HG02938 (cell line): ENCODE measurements at regions not wholly inside any gene's neighbourhood (a gene's known extent, or its start where the extent isn't known, plus 50 kb on each side); places are given as distances from the start of the nearest gene placed in this dataset.
"Not testable (repeated sequence)": the region's sequence is repeated elsewhere in the genome, so short reads cannot be mapped to it uniquely, and the experiment has no call there.

Experiments used
- ATAC-seq: cut with Tn5 transposase; IDR thresholded peaks from one replicate; pipeline ENCODE4 v1.9.1; 2021; ENCODE audit warnings: mild to moderate bottlenecking, moderate library complexity; ENCODE audit not compliant: unreplicated experiment

DNA sequence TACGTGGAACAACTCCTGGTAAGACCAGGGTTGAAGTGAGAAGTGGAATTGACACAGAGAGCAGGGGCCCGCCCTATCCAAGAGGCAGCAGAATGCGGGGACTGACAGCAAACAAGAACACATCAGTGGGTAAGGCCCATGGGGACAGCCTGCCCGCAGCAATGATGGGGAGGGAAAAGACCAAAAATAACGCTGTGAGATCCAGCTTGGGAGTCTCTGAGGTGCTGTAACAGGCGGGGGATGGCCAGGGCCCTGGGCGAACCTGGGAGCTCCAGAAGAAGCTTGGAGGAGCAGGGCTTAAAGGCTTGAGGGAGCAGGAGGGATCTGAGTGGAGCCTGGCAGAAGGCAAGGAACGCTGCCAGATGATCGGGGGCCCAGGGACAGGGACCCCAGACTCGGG lies 173.4 kb downstream of the TMEM200C start:
- ATAC-seq: no peak

DNA sequence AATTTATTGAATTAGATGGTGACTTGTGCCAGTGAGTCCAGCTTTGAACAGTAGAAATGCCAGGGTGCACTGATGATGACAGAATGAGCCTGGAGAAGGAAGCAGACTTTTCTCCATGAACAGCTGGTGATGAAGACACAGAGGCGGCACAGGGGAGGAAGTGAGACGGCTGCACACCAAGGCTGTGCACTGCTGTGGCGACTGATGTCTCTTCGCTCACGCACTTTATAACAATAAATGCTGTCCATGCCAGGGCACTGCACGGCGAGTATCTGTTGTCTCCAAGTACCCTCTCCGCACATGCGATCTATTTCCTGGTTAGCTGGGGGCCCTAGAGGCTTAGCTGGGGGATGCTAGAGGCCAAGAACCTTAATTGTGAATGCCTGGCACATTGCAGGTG lies 175.2 kb downstream of the TMEM200C start:
- no peak for ATAC-seq

DNA sequence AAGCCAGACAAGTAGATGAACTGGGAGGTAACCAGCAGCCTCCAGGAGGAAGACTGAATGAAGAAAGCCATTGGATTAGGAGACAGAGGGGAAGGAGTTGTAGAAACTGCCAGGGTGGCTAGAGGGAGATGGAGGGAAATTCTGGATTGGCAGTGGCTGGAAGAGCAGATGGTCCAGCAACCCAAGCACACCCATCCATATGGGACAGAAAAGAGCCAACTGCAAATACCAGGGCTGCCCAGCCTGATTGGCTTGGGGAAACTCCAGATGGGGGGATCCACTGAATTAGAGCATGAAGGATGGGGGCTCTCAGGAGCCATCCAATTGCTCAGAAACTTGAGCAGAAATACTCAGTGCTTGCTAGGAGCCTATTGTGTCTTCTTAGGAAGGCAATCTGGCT lies 173.5 kb upstream of the EPB41L3 start:
- ATAC-seq: no peak

DNA sequence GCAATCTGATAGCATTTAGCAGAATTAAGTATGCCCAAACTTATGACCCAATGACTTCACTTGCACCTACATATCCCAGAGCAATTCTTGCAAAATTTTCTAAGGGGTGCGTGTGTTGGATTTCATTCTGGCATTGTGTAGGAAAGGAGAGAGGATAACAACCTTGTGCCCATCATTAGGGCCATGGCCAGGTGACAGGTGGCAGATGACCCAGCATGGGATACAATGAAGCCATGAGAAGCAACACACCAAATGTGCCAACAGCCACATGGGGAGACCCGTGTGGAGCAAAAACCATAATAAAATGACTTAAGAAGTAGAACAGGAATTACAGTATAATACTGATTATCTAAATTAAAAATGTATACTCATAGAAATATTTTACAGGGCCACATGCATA lies 166.9 kb upstream of the EPB41L3 start:
- ATAC-seq: no peak

DNA sequence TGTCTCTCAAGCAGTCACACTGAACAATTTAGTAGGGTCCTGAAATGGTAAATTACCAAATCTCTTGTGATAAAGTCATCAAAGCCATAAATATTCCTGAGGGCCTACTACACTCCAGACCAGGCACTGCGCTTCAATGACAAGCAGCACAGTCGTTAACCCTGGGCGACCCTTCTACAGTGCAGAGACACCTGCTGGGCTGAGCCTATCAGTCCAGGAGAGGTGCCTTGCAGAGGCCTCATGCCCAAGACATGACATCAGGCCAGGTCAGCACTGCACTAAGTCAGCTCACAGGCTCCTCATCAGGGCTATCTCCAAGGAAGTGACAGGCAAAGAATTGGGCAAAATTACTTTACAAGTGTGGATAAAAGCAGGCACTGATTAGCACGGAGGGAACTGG lies 166.4 kb upstream of the EPB41L3 start:
- ATAC-seq: no peak

DNA sequence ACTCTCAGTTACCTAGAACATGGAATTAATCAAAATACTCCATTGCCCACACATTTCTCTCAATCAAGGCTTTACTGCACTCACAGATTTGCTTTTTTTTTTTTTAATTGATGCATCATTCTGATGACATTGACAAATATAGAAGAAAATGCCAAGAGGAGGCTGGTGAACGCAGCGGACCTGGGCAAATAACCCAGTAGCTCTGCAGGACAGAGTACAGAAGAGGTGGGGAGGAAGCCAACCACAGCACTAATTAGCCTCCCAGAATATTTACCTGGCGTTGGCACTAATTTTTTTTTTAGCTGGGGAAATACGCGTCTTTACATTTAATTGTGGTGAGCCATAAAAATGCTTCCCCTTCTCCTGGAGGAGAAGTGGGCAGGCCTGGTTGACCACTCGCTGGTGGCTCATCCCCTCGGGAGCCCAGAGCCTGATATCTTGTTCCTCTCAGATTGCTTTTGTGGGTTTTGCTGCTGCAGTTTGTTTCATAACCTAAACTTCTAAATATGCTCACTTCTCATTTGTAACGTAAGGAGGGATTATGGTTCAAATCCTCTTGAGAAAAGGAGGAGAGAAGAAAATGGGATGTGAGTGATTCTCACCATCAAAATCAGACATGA lies 165.8 kb upstream of the EPB41L3 start:
- ATAC-seq: no peak

DNA sequence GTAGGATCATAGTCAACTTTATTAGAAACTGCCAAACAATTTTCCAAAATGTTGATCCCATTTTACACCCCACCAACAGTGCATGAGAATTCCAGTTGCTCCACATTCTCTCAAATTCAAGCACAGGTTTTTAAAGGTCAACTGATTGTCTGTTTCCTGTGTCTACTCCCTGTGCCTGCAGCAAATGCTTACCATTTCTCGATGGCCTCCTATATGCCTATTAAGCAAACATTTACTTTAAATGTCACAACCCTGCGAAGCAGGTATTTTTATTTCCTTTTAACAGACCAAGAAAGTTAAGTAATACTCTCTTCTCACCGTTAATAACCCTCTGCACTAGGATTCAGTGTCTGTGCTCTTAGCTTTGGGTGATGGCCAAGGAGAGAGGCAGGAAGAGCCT lies 163.8 kb upstream of the EPB41L3 start:
- no peak for ATAC-seq

DNA sequence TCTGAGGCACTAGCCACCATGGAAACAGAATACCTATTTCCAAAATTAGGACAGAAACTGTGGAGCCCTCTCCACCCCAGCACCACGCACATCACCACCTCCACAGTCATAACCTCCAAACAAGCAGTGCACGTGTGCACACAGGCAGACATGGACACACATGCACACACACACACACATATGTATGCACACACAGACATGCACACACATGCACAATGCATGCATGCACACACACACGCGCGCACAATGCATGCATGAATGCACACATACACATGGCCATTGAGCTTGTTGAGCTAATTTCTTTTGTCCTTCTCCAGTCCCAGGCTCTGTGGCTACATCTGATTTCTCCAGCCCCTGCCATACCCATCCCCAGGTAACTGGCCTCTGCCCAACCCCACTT lies 161.6 kb upstream of the EPB41L3 start:
- no peak for ATAC-seq

DNA sequence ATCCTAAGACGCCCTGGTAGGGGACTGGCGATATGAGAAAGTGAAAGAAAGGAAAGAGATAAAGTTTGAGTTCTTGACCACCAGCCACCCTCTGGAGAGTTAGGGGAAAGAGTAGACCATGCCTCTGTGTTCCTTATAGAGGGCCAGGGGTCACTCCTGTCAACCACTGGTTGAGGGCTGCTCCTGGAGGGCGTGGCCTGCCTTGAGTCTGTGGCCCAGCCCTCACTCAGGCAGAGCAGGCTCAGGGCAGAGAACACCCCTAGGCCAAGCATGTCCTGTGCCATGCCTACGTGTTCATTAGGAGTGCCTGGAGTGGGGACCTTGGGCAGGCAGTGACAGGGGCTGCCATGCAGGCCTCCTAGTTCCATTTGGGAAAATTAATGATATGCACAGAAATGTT lies 161.1 kb upstream of the EPB41L3 start:
- ATAC-seq: no peak

DNA sequence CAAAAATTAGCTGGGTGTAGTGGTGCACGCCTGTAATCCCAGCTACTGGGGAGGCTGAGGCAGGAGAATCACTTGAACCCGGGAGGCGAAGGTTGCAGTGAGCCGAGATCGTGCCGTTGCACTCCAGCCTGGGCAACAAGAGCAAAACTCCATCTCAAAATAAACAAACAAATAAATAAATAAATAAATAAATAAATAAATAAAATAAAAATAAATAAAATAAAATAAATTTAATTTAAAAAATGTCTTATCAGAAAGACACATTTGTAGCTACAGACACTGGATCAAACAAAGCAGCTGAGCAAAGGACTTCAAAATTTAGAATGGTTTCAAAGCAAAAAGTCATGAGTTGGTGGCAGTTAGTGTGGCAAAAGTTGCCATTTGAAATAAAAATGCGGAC lies 158.2 kb upstream of the EPB41L3 start:
- ATAC-seq: not testable (repeated sequence)

DNA sequence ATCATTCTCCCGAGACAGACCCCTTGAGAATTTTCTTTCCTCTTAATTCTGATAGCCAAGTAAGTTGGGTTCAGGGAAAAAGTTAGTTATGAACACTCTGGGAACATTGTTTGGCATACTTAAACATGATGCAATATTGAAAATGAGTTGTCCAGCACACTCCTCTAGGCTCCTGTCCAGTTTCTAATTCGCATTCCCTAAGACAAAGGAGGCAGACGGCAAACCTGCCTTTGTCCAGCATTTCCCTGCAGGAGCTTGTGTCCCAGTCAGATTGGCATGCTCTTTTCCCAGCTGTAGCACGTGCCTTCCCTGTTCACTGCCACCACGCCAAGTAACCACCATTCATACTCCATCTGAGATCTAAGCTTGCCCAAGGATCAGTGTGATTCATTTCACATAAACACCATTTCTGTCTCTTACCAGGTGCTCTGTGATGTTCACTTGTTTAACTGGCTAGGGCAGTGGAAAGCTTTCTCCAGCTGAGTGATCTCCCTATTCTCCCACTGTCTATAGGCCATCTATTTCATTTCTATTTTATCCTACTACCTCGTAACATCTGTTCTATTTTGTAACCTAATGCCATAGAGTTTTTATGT lies 150.0 kb upstream of the EPB41L3 start:
- ATAC-seq: no peak

DNA sequence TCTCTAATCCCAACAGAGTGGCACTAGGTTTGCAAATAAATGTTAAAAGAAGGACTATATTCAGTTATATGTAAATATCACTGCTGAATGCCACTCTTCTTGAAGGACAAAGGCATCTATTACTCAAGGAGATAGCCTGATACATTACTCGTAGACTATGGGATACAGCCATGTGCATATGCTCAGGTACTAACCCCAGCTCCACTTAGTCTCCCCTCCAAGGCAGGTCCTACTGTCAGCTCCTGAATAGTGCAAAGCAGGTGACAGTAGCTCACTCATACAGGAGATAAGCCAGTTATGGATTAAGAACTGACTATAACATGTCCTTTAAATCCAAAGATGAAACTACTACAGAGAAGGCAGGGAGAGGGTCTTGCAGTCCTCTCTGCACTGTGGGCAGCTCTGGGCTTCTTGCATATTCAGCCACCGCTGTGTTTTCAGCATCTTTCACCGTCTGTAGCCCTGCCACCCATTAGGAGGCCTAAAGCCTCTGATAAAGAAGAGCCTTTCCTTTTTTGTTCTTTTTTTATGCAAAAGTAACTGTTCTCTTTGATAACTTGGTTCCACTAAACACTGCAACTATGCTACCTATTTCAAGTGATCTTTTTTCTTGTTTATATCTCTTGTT lies 135.1 kb upstream of the EPB41L3 start:
- no peak for ATAC-seq

DNA sequence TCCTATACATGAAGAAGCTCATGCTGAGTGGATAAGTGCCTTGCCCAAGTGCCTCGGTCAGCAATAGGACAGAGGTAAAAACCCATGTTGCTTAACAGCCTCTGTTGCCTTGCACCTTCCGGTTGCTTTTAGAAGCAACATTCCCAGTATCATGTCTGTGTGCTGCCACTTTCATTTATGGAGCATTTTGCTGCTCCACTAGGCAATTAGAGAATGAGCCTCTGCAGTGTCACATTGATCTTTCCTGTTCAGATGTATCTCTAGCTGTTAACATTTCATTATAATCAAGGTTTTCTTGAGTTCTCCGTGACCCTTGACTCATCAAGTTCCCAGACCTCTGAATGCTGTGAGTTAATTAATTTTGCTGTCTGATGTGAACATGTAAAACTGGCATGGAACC lies 134.5 kb upstream of the EPB41L3 start:
- ATAC-seq: no peak

DNA sequence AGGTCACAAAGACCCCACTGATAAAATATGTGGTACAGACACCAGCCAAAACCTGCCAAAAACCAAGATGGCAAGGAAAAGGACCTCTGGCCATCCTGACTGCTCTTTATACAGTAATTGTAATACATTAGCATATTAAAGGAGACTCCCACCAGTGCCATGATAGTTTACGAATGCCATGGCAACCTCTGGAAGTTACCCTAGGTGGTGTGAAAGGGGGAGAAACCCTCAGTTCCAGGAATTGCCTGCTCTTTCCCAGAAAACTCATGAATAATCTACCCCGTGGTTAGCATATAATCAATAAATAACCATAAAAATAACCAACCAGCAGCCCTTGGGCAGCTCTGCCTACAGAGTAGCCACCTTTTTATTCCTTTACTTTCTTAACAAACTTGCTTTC lies 129.8 kb upstream of the EPB41L3 start:
- ATAC-seq: no peak

DNA sequence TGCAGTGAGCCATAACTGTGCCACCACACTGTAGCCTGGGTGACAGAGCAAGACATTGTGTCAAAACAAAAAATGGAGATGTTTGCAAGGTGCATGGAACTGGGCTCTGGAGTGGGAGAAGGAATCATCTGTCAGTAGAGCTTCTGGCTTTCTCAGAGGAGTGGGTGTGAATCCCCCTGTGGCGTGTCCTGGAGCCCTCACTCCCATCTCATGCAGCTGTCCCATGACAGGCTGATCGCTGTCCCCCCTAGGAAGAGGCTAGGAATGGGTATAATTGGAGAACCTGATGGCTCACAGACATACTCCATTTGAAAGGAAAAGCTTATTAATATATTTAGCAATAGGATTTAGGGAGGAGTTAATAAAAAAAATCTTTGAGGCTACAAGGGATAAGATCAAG lies 125.8 kb upstream of the EPB41L3 start:
- ATAC-seq: no peak

DNA sequence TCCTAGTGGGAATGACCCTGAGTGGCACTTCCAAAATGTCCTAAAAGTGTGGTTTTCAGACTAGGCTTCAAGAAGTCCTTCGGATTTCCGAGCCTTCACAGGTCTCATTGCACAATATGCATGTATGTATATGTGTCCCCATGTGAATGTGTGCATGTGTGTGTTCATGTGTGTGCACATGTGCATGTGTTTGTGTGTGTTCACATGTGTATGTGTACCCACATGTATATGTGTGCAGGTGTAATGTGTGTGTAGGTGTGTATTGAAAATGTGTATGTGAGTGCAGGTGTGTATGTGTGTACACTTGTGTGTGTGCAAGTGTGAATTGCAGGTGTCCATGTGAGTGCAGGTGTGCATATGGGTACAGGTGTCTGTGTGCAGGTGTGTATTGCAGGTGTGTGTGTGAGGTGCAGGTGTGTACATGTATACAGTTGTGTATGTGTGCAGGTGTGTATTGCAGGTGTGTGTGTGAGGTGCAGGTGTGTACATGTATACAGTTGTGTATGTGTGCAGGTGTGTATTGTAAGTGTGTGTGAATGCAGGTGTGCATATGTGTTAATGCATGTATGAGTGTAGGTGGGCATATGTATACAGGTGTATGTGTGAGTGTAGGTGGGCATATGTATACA lies 124.4 kb upstream of the EPB41L3 start:
- no peak for ATAC-seq

DNA sequence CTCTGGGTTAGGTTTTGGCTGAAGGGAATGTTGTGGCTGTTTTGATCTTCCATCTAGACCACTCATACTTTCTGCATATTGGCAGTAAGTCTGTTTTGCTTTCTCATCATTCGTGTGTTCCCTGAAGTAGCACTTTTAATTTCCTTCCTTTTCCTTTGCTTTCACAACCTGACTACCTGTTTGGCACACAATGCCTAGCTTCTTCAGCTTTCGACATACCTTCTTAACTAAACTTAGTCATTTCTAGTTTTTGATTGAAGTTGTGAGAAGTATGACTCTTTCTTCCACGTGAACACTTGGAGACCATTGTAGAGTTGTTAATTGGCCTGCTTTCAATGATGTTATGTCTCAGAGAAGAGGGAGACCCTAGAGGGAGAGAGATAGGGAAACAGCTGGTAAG lies 123.6 kb upstream of the EPB41L3 start:
- ATAC-seq: no peak

DNA sequence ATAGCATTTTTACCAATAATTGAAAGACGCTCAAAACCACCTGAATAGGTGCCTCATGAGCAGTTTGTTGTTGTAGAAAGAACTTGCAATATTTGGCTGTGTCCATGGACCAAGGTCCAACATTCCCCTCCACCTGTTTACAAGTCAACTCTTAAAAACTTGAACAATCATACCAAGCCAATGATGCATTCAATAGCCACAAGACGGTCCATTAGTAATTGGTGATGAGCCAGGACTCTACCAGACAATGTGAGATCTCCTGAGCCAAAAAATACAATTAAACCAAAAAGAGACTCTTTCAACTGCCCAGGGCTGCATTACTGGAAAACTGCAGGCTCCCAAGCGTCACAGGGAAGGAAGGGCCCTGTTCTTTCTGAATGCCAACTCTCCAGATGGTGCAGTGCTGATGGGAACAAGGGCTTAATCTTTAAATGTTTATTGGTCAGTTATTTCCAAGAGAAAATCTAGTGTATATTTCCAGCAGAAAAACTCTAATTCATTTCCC lies 118.8 kb upstream of the EPB41L3 start:
- no peak for ATAC-seq

DNA sequence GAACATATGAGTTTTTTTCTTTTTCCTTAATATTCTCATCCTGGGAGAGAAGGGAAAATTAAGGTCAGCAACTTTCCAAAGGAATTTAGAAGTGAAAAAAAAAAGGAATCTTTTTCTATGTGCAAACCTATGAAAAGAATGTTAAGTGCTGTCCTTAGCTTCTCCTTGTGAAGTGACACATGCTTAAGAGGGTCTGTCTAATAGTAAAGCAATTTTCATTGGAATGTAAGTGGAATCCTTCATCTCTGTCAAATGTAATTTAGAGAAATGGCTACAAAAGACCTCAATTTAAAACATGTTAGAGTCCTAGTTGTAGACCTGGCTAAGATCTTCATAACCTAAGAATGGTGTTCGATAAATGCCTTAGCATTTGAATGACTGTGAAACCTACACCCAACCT lies 117.4 kb upstream of the EPB41L3 start:
- ATAC-seq: no peak

DNA sequence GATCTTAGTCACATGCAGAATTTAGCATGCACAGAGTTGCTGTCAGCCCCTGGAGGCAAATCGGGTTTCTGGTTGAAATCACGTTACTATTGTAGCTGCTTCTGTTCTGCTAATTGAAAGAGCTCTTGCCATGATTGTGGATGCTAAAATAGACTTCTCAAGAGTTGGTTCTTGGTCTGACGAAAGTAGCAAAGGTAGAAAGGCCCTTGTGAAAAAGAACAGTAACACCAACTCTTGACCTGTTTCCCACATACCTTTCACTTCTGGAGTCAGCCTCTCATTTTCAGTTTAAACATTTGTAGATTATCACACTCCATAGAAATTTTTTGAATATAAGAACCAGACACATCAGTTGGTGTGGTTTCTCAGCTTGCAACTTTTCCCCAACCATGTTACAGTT lies 110.0 kb upstream of the EPB41L3 start:
- ATAC-seq: no peak

DNA sequence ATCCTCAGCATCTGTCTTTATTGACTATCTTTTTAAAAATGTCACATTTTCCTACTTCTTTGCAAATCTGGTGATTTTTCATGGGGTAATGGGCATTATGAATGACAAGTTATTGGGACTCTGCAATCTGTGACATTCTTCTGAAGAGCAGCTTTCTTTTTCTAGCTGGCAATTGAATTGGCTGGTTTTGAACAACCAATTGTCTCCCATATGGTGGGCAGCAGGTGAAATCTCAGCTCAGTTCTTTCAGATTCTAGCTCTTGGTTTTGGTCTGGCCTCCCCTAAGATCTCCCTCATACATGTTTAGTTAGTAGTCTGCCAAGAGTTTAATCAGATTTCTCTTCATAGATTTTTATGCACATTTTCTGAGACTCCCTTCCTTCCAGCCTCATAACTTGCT lies 107.9 kb upstream of the EPB41L3 start:
- ATAC-seq: no peak

DNA sequence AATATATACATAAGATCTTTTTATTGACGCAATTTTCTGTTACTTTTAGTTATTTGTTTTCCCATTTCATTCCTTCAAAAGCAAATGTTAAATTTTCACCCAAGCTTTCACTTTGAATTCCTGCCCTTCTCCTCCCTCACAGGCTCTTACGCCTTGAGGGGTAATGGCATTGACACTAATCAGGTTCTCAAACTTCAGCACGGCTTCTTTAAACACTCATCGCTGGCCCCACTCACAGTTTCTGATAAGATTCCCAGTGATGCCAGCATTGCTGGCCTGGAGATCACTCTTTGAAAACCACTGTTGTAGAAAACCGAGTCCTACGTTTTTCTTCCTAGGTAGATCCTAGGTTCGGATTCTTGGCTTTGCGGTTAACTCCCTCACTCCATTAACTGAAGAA lies 105.6 kb upstream of the EPB41L3 start:
- ATAC-seq: no peak
